ENCODE measurements at regions not wholly inside any gene's neighbourhood (a gene's known extent, or its start where the extent isn't known, plus 50 kb on each side); places are given as distances from the start of the nearest gene placed in this dataset.

DNA sequence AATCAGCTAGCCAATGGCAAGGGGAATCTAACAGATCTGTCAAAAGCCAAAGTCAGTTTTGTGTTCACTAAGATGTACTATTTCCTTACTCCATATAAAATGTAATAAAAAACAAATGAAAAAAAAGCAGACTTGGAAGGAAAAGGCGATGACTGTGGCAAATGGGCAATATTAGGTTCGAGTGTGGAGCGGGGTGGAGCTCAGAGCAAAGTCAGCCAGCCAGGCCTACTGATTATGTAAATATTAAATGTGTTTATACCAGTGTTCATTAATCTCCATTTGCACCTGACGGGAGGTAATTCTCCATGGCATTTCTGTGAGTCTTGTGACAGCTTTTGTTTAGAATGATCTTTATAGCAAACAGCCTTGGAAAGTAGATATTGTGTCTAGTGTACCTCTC is 96.2 kb upstream of the KCNMB2 start:
- intact Hi-C loops (cut with DNase I; ENCODE audit: low total_unique reads): no loop called here
- DNase-seq: no peak
- no peaks in the 10 kb centered on the region for H3K36me3 ChIP-seq
- no peak overlapping the region for H3K4me3 ChIP-seq
- H3K9me3 ChIP-seq: no peaks in the 10 kb centered on the region
- WGBS, 5 donors: 84 to 91% (median 89%) methylated on average over 4 of the region's 4 CpGs
- no peaks in the 10 kb centered on the region for H3K27me3 ChIP-seq (replicated peaks in 1 of 7)
- no peak overlapping the region for H3K27ac ChIP-seq
- TF ChIP-seq POLR2A (IDR thresholded peaks at IDR 0.05) (no peak), POLR2AphosphoS5 (IDR thresholded peaks at IDR 0.05) (no peak)
- TF ChIP-seq, protein P1, sequence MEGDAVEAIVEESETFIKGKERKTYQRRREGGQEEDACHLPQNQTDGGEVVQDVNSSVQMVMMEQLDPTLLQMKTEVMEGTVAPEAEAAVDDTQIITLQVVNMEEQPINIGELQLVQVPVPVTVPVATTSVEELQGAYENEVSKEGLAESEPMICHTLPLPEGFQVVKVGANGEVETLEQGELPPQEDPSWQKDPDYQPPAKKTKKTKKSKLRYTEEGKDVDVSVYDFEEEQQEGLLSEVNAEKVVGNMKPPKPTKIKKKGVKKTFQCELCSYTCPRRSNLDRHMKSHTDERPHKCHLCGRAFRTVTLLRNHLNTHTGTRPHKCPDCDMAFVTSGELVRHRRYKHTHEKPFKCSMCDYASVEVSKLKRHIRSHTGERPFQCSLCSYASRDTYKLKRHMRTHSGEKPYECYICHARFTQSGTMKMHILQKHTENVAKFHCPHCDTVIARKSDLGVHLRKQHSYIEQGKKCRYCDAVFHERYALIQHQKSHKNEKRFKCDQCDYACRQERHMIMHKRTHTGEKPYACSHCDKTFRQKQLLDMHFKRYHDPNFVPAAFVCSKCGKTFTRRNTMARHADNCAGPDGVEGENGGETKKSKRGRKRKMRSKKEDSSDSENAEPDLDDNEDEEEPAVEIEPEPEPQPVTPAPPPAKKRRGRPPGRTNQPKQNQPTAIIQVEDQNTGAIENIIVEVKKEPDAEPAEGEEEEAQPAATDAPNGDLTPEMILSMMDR (IDR thresholded peaks at IDR 0.05 in 8 of 11, conservative IDR thresholded peaks at IDR 0.05 in 3 of 11): no peak
- no peaks in the 10 kb centered on the region for H3K4me1 ChIP-seq

DNA sequence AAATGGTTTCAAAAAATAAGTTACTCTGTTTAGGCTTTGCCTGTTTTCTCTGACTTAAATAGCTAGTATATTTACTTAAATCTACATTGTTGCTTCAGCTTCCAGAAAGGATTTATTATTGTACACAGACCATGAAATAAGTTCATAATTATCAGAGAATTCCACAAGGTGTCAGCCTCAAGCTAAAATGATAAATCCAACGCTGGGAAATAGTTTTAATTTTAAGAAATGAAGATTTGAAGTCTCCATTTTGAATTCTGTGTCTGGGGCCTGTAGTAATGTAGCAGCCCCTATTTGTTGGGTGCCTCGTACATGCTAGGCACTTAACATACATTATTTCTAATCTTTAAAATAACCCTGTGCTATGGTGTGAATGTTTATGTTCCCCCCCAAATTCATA is 92.6 kb upstream of the KCNMB2 start:
- Histone ChIP-seq H3K9me3 (no peaks in the 10 kb centered on the region), H3K36me3 (no peaks in the 10 kb centered on the region), H3K27ac (no peak overlapping the region), H3K4me3 (no peak overlapping the region), H3K27me3 (replicated peaks in 1 of 7) (no peaks in the 10 kb centered on the region), H3K4me1 (no peaks in the 10 kb centered on the region)
- DNase-seq: no peak
- intact Hi-C loops (cut with DNase I; ENCODE audit: low total_unique reads): no loop called here
- TF ChIP-seq POLR2A (IDR thresholded peaks at IDR 0.05): no peak
- WGBS, 5 donors: 58 to 66% (median 66%) methylated on average over 2 of the region's 2 CpGs

DNA sequence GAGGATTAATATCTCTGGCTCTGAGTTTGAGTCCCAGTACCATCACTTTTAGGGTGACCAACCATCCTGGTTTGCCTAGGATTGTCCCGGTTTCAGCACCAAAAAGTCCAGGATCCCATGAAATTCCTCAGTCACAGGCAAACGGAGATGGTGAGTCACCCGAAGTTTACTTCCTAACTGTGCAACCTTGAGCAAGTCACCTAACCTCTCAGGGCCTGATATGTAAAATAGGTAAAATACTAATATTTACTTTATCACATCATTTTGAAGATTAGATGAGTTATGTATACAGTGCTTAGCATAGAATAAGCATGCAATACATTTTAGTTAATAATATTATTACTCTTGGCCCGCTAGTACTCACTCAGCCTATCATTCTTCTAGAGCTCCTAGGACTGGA is 91.1 kb upstream of the KCNMB2 start:
- H3K27ac ChIP-seq: no peak overlapping the region
- intact Hi-C loops (cut with DNase I; ENCODE audit: low total_unique reads): no loop called here
- 81 to 94% (median 89%) methylated on average over 4 of the region's 4 CpGs for WGBS, 5 donors
- TF ChIP-seq, protein P1 (IDR thresholded peaks at IDR 0.05 in 8 of 11, conservative IDR thresholded peaks at IDR 0.05 in 3 of 11): no peak
- no peak for TF ChIP-seq POLR2A (IDR thresholded peaks at IDR 0.05)
- H3K36me3 ChIP-seq: no peaks in the 10 kb centered on the region
- no peaks in the 10 kb centered on the region for H3K9me3 ChIP-seq
- no peaks in the 10 kb centered on the region for H3K27me3 ChIP-seq (replicated peaks in 1 of 7)
- H3K4me1 ChIP-seq: no peaks in the 10 kb centered on the region
- no peak for DNase-seq
- H3K4me3 ChIP-seq: no peak overlapping the region

DNA sequence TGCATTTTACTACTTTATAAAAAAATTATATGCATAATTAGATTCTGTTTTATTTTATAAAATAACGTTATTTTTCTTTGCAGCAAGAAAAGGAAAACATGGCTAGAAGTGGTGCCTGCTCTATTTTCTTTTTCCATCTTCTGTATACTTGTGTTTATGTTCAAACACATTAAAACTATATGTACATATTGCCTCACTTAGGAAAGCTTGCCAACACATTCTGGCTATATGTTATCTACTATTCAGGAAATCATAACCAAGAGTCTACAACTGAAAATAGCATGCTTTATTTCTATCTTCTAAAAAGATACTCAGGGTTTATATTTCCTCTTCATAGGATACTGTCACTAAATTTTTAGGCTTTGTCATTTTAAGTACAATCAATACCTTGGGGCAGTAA is 90.2 kb upstream of the KCNMB2 start:
- TF ChIP-seq POLR2AphosphoS5 (IDR thresholded peaks at IDR 0.05): no peak
- TF ChIP-seq, protein P1 (IDR thresholded peaks at IDR 0.05 in 8 of 11, conservative IDR thresholded peaks at IDR 0.05 in 3 of 11): no peak
- TF ChIP-seq POLR2A (IDR thresholded peaks at IDR 0.05): no peak

DNA sequence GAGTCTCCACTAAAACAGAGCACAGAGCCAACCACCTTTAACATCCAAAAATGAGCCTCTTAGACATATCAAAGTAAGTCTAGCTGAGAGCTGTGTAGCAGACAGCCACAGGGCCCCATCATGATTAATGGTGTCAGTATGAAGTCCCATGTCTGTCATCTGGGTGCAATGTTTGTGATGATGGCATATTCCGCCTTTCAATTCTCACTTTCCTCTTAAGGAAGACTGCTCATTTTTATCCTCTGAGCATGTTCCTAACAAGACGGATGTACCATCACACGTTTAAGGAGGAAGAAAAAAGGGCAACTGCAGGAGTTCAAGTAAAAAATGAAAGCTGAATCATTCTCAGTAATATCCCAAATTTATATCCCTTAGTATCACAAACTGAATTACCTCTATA is 85.8 kb upstream of the KCNMB2 start:
- no peak overlapping the region for H3K27ac ChIP-seq
- H3K4me1 ChIP-seq: no peaks in the 10 kb centered on the region
- WGBS, 5 donors: 58 to 80% (median 77%) methylated on average over 3 of the region's 3 CpGs
- DNase-seq: no peak
- H3K36me3 ChIP-seq: no peaks in the 10 kb centered on the region
- H3K9me3 ChIP-seq: no peaks in the 10 kb centered on the region
- H3K27me3 ChIP-seq (replicated peaks in 1 of 7): no peaks in the 10 kb centered on the region
- no peak overlapping the region for H3K4me3 ChIP-seq
- TF ChIP-seq POLR2A (IDR thresholded peaks at IDR 0.05) (no peak), POLR2AphosphoS5 (IDR thresholded peaks at IDR 0.05) (no peak)
- TF ChIP-seq, protein P1 (IDR thresholded peaks at IDR 0.05 in 8 of 11, conservative IDR thresholded peaks at IDR 0.05 in 3 of 11): no peak
- intact Hi-C loops (cut with DNase I; ENCODE audit: low total_unique reads): no loop called here

More for the DNA sequence above, 90.2 kb upstream of the KCNMB2 start:
- DNase-seq: no peak
- no peaks in the 10 kb centered on the region for H3K36me3 ChIP-seq
- H3K4me1 ChIP-seq: no peaks in the 10 kb centered on the region
- H3K4me3 ChIP-seq: no peak overlapping the region
- no peaks in the 10 kb centered on the region for H3K27me3 ChIP-seq (replicated peaks in 1 of 7)
- no peaks in the 10 kb centered on the region for H3K9me3 ChIP-seq
- 74 to 89% (median 82%) methylated on average over 1 of the region's 1 CpG for WGBS, 5 donors
- intact Hi-C loops (cut with DNase I; ENCODE audit: low total_unique reads): no loop called here
- no peak overlapping the region for H3K27ac ChIP-seq

Data from spleen (tissue), 11 donors.